Endodermal cell (in vitro differentiated cells): ENCODE measurements at regions not wholly inside any gene's neighbourhood (a gene's known extent, or its start where the extent isn't known, plus 50 kb on each side); places are given as distances from the start of the nearest gene placed in this dataset.

ENCODE experiments used
- DNase-seq: peaks from one replicate; pipeline ENCODE4 v3.0.0-alpha.2; 2017
- H3K27ac ChIP-seq: 2 replicates; pipeline ENCODE4 v1.5.1; 2013; ENCODE audit warnings: mild to moderate bottlenecking, low read depth, low read length, moderate library complexity
- H3K27me3 ChIP-seq: 2 replicates; pipeline ENCODE4 v1.6.1; 2013; ENCODE audit warnings: mild to moderate bottlenecking, low read length, moderate library complexity; ENCODE audit not compliant: insufficient read depth, control insufficient read depth, poor library complexity, severe bottlenecking
- H3K36me3 ChIP-seq: 2 replicates; pipeline ENCODE4 v1.7.0; 2013; ENCODE audit warnings: mild to moderate bottlenecking, low read length, moderate library complexity; ENCODE audit not compliant: control insufficient read depth, insufficient read depth
- H3K4me1 ChIP-seq: one replicate; pipeline ENCODE4 v1.7.0; 2013; ENCODE audit warnings: low read length; ENCODE audit not compliant: control insufficient read depth, insufficient read depth
- H3K4me3 ChIP-seq: 2 replicates; pipeline ENCODE4 v1.5.1; 2013; ENCODE audit warnings: mild to moderate bottlenecking, low read length, moderate library complexity
- H3K9ac ChIP-seq: 2 replicates; pipeline ENCODE4 v1.6.1; 2013; ENCODE audit warnings: mild to moderate bottlenecking, low read length, moderate library complexity; ENCODE audit not compliant: poor library complexity, severe bottlenecking; ENCODE audit errors: extremely low read depth
- H3K9me3 ChIP-seq: 2 replicates; pipeline ENCODE4 v1.6.1; 2013; ENCODE audit warnings: mild to moderate bottlenecking, low read length, moderate library complexity; ENCODE audit not compliant: control insufficient read depth
- H3K27ac Mint-ChIP-seq: 2 replicates; pipeline ENCODE4 v1.8.0; 2020; ENCODE audit warnings: mixed read lengths
- H3K27me3 Mint-ChIP-seq: 2 replicates; pipeline ENCODE4 v1.8.0; 2021; ENCODE audit warnings: mild to moderate bottlenecking, mixed read lengths; ENCODE audit not compliant: insufficient read depth
- H3K36me3 Mint-ChIP-seq: 2 replicates; pipeline ENCODE4 v1.8.0; 2020; ENCODE audit warnings: low read depth, mixed read lengths
- H3K4me1 Mint-ChIP-seq: 2 replicates; pipeline ENCODE4 v1.8.0; 2020; ENCODE audit warnings: mixed read lengths
- H3K4me3 Mint-ChIP-seq: 2 replicates; pipeline ENCODE4 v1.8.0; 2020; ENCODE audit warnings: mild to moderate bottlenecking, moderate library complexity, mixed read lengths
- H3K9me3 Mint-ChIP-seq: 2 replicates; pipeline ENCODE4 v1.8.0; 2020; ENCODE audit warnings: mild to moderate bottlenecking, mixed read lengths
- WGBS, 2 experiments: methylation state at CpG; one replicate each; pipeline versions ENCODE4 v1.1.5 to v1.1.7; 2013; ENCODE audit warnings: missing lambda C conversion rate in 2 of 2, mixed read lengths in 1 of 2; ENCODE audit not compliant: insufficient coverage in 1 of 2, insufficient read length in 1 of 2; 5-methylcytosine and 5-hydroxymethylcytosine counted together
- TF ChIP-seq, protein P1 (sequence below): fragments of 200-600 bp; sonication (generic); conservative IDR thresholded peaks from 2 replicates; pipeline ENCODE4 v1.5.0; 2021; ENCODE audit warnings: antibody characterized with exemption, mild to moderate bottlenecking

DNA sequence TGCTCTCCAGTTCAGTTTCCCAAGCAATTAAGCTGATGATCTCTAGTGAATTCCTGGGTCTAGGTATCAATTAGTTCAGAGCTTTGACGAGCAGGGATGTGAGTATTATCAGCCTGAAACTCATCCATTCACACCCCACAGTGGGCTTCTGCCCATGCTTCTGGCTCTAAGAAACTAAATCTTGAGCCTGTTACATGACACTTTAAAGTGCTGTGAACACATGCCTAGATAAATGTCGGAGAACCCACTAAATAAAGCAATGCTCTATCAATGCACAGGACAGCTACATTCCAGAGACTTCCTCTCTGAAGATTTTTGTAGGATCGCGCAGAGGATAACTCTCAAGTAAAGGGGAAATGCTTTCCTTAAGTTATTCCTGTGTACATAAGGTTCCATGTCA lies 356.5 kb upstream of the TNP1 start:
- H3K27ac ChIP-seq = no peak overlapping the region
- H3K36me3 ChIP-seq = no peaks in the 10 kb centered on the region
- H3K27ac Mint-ChIP-seq = no peak overlapping the region
- no peaks in the 10 kb centered on the region for H3K27me3 ChIP-seq
- H3K4me1 Mint-ChIP-seq = no peaks in the 10 kb centered on the region
- 87 to 89% methylated on average over 3 to 4 of the region's 4 CpGs for WGBS, 2 experiments
- H3K9me3 Mint-ChIP-seq = peaks cover 3% of the 10 kb centered on the region
- H3K27me3 Mint-ChIP-seq = peaks cover 9% of the 10 kb centered on the region
- peaks cover 3% of the 10 kb centered on the region for H3K4me1 ChIP-seq
- H3K9me3 ChIP-seq = peaks cover 3% of the 10 kb centered on the region
- TF ChIP-seq, protein P1, sequence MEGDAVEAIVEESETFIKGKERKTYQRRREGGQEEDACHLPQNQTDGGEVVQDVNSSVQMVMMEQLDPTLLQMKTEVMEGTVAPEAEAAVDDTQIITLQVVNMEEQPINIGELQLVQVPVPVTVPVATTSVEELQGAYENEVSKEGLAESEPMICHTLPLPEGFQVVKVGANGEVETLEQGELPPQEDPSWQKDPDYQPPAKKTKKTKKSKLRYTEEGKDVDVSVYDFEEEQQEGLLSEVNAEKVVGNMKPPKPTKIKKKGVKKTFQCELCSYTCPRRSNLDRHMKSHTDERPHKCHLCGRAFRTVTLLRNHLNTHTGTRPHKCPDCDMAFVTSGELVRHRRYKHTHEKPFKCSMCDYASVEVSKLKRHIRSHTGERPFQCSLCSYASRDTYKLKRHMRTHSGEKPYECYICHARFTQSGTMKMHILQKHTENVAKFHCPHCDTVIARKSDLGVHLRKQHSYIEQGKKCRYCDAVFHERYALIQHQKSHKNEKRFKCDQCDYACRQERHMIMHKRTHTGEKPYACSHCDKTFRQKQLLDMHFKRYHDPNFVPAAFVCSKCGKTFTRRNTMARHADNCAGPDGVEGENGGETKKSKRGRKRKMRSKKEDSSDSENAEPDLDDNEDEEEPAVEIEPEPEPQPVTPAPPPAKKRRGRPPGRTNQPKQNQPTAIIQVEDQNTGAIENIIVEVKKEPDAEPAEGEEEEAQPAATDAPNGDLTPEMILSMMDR = no peak
- H3K9ac ChIP-seq = no peak overlapping the region
- DNase-seq = no peak
- H3K4me3 Mint-ChIP-seq = no peak overlapping the region
- no peaks in the 10 kb centered on the region for H3K36me3 Mint-ChIP-seq
- no peak overlapping the region for H3K4me3 ChIP-seq

- TF ChIP-seq, protein P1 = no peak
- no peaks in the 10 kb centered on the region for H3K36me3 ChIP-seq
- H3K9me3 ChIP-seq = peaks cover 8% of the 10 kb centered on the region
- no peak overlapping the region for H3K27ac ChIP-seq
- Mint-ChIP-seq H3K27me3 (peaks cover 9% of the 10 kb centered on the region), H3K4me3 (no peak overlapping the region), H3K9me3 (peaks cover 7% of the 10 kb centered on the region), H3K36me3 (no peaks in the 10 kb centered on the region), H3K27ac (no peak overlapping the region), H3K4me1 (no peaks in the 10 kb centered on the region)
- no peak overlapping the region for H3K4me3 ChIP-seq
- no peak for DNase-seq
- H3K4me1 ChIP-seq = peaks cover 3% of the 10 kb centered on the region
- 77 to 95% methylated on average over 5 to 6 of the region's 6 CpGs for WGBS, 2 experiments
- H3K9ac ChIP-seq = no peak overlapping the region
- no peaks in the 10 kb centered on the region for H3K27me3 ChIP-seq
These were observed 356.0 kb upstream of the TNP1 start for GRCh38 chr2:217215877-217216276.

GRCh38 chr2:217208867-217209266 lies 349.0 kb upstream of the TNP1 start:
- H3K27ac ChIP-seq = no peak overlapping the region
- no peak for DNase-seq

More at GRCh38 chr2:217208867-217209266, 349.0 kb upstream of the TNP1 start:
- Histone ChIP-seq H3K9me3 (peaks cover 23% of the 10 kb centered on the region), H3K27me3 (no peaks in the 10 kb centered on the region), H3K9ac (no peak overlapping the region), H3K4me3 (no peak overlapping the region), H3K36me3 (no peaks in the 10 kb centered on the region), H3K4me1 (peaks cover 16% of the 10 kb centered on the region)
- Mint-ChIP-seq H3K9me3 (peaks cover 24% of the 10 kb centered on the region), H3K27ac (no peak overlapping the region), H3K27me3 (no peaks in the 10 kb centered on the region), H3K36me3 (no peaks in the 10 kb centered on the region), H3K4me1 (peaks cover 22% of the 10 kb centered on the region), H3K4me3 (no peak overlapping the region)
- TF ChIP-seq, protein P1 = no peak
- 88 to 94% methylated on average over 1 of the region's 1 CpG for WGBS, 2 experiments
